ENCODE measurements at regions not wholly inside any gene's neighbourhood (a gene's known extent, or its start where the extent isn't known, plus 50 kb on each side); places are given as distances from the start of the nearest gene placed in this dataset.
"Not testable (repeated sequence)": the region's sequence is repeated elsewhere in the genome, so short reads cannot be mapped to it uniquely, and the experiment has no call there.

- Histone ChIP-seq H3K4me1 (ENCODE audit: control insufficient read depth, insufficient read depth, low read length) (no peaks in the 10 kb centered on the region), H3K9ac (ENCODE audit: low read length) (no peak overlapping the region), H3K36me3 (ENCODE audit: control insufficient read depth, insufficient read depth, low read length, severe bottlenecking) (no peaks in the 10 kb centered on the region), H3K4me3 (ENCODE audit: low read length) (no peak overlapping the region), H3K9me3 (ENCODE audit: control insufficient read depth, low read length) (no peaks in the 10 kb centered on the region), H3K27me3 (replicated peaks; ENCODE audit: control insufficient read depth, insufficient read depth, low read length) (no peaks in the 10 kb centered on the region)
- no peak for DNase-seq (ENCODE audit: low read depth)
These were observed 699.8 kb upstream of the GBE1 start for GRCh38 chr3:82461049-82461889.

GRCh38 chr3:82448320-82448719 is 686.9 kb upstream of the GBE1 start:
- DNase-seq (ENCODE audit: low read depth) = no peak
- no peaks in the 10 kb centered on the region for H3K36me3 ChIP-seq (ENCODE audit: control insufficient read depth, insufficient read depth, low read length, severe bottlenecking)
- no peak overlapping the region for H3K9ac ChIP-seq (ENCODE audit: low read length)

GRCh38 chr3:82428821-82429220 is 667.4 kb upstream of the GBE1 start:
- H3K9me3 ChIP-seq (ENCODE audit: control insufficient read depth, low read length); DNase-seq (ENCODE audit: low read depth); H3K27me3 ChIP-seq (replicated peaks; ENCODE audit: control insufficient read depth, insufficient read depth, low read length); H3K4me3 ChIP-seq (ENCODE audit: low read length); H3K36me3 ChIP-seq (ENCODE audit: control insufficient read depth, insufficient read depth, low read length, severe bottlenecking); H3K9ac ChIP-seq (ENCODE audit: low read length); H3K4me1 ChIP-seq (ENCODE audit: control insufficient read depth, insufficient read depth, low read length): not testable (repeated sequence)

More at GRCh38 chr3:82448320-82448719, 686.9 kb upstream of the GBE1 start:
- Histone ChIP-seq H3K27me3 (replicated peaks; ENCODE audit: control insufficient read depth, insufficient read depth, low read length) (no peaks in the 10 kb centered on the region), H3K4me1 (ENCODE audit: control insufficient read depth, insufficient read depth, low read length) (no peaks in the 10 kb centered on the region), H3K4me3 (ENCODE audit: low read length) (no peak overlapping the region), H3K9me3 (ENCODE audit: control insufficient read depth, low read length) (no peaks in the 10 kb centered on the region)

- Histone ChIP-seq H3K27me3 (replicated peaks; ENCODE audit: control insufficient read depth, insufficient read depth, low read length) (no peaks in the 10 kb centered on the region), H3K4me3 (ENCODE audit: low read length) (no peak overlapping the region), H3K4me1 (ENCODE audit: control insufficient read depth, insufficient read depth, low read length) (no peaks in the 10 kb centered on the region), H3K36me3 (ENCODE audit: control insufficient read depth, insufficient read depth, low read length, severe bottlenecking) (no peaks in the 10 kb centered on the region), H3K9ac (ENCODE audit: low read length) (no peak overlapping the region), H3K9me3 (ENCODE audit: control insufficient read depth, low read length) (no peaks in the 10 kb centered on the region)
- DNase-seq (ENCODE audit: low read depth) = no peak
These were observed 662.5 kb upstream of the GBE1 start for GRCh38 chr3:82424031-82424339.

GRCh38 chr3:82423268-82424030 is 662.0 kb upstream of the GBE1 start:
- no peaks in the 10 kb centered on the region for H3K36me3 ChIP-seq (ENCODE audit: control insufficient read depth, insufficient read depth, low read length, severe bottlenecking)
- H3K4me1 ChIP-seq (ENCODE audit: control insufficient read depth, insufficient read depth, low read length) = no peaks in the 10 kb centered on the region
- no peaks in the 10 kb centered on the region for H3K9me3 ChIP-seq (ENCODE audit: control insufficient read depth, low read length)
- no peak overlapping the region for H3K4me3 ChIP-seq (ENCODE audit: low read length)
- H3K27me3 ChIP-seq (replicated peaks; ENCODE audit: control insufficient read depth, insufficient read depth, low read length) = no peaks in the 10 kb centered on the region
- H3K9ac ChIP-seq (ENCODE audit: low read length) = no peak overlapping the region
- no peak for DNase-seq (ENCODE audit: low read depth)

- no peak overlapping the region for H3K4me3 ChIP-seq (ENCODE audit: low read length)
- no peak for DNase-seq (ENCODE audit: low read depth)
- no peaks in the 10 kb centered on the region for H3K9me3 ChIP-seq (ENCODE audit: control insufficient read depth, low read length)
- H3K4me1 ChIP-seq (ENCODE audit: control insufficient read depth, insufficient read depth, low read length) = no peaks in the 10 kb centered on the region
- H3K27me3 ChIP-seq (replicated peaks; ENCODE audit: control insufficient read depth, insufficient read depth, low read length) = no peaks in the 10 kb centered on the region
- no peak overlapping the region for H3K9ac ChIP-seq (ENCODE audit: low read length)
- no peaks in the 10 kb centered on the region for H3K36me3 ChIP-seq (ENCODE audit: control insufficient read depth, insufficient read depth, low read length, severe bottlenecking)
These were observed 655.4 kb upstream of the GBE1 start for GRCh38 chr3:82416830-82417229.

GRCh38 chr3:82416349-82416748 is 654.9 kb upstream of the GBE1 start:
- Histone ChIP-seq H3K9ac (ENCODE audit: low read length) (no peak overlapping the region), H3K9me3 (ENCODE audit: control insufficient read depth, low read length) (no peaks in the 10 kb centered on the region), H3K36me3 (ENCODE audit: control insufficient read depth, insufficient read depth, low read length, severe bottlenecking) (no peaks in the 10 kb centered on the region), H3K4me1 (ENCODE audit: control insufficient read depth, insufficient read depth, low read length) (no peaks in the 10 kb centered on the region), H3K27me3 (replicated peaks; ENCODE audit: control insufficient read depth, insufficient read depth, low read length) (no peaks in the 10 kb centered on the region), H3K4me3 (ENCODE audit: low read length) (no peak overlapping the region)
- DNase-seq (ENCODE audit: low read depth) = no peak

GRCh38 chr3:82413171-82413570 is 651.7 kb upstream of the GBE1 start:
- no peaks in the 10 kb centered on the region for H3K4me1 ChIP-seq (ENCODE audit: control insufficient read depth, insufficient read depth, low read length)
- H3K9ac ChIP-seq (ENCODE audit: low read length) = no peak overlapping the region
- H3K4me3 ChIP-seq (ENCODE audit: low read length) = no peak overlapping the region
- no peaks in the 10 kb centered on the region for H3K9me3 ChIP-seq (ENCODE audit: control insufficient read depth, low read length)
- H3K36me3 ChIP-seq (ENCODE audit: control insufficient read depth, insufficient read depth, low read length, severe bottlenecking) = no peaks in the 10 kb centered on the region
- DNase-seq (ENCODE audit: low read depth) = no peak
- H3K27me3 ChIP-seq (replicated peaks; ENCODE audit: control insufficient read depth, insufficient read depth, low read length) = no peaks in the 10 kb centered on the region

- Histone ChIP-seq H3K27me3 (replicated peaks; ENCODE audit: control insufficient read depth, insufficient read depth, low read length) (no peaks in the 10 kb centered on the region), H3K36me3 (ENCODE audit: control insufficient read depth, insufficient read depth, low read length, severe bottlenecking) (no peaks in the 10 kb centered on the region), H3K9ac (ENCODE audit: low read length) (no peak overlapping the region), H3K9me3 (ENCODE audit: control insufficient read depth, low read length) (no peaks in the 10 kb centered on the region), H3K4me3 (ENCODE audit: low read length) (no peak overlapping the region), H3K4me1 (ENCODE audit: control insufficient read depth, insufficient read depth, low read length) (no peaks in the 10 kb centered on the region)
- no peak for DNase-seq (ENCODE audit: low read depth)
These were observed 648.9 kb upstream of the GBE1 start for GRCh38 chr3:82410366-82410765.

- no peak for DNase-seq (ENCODE audit: low read depth)
- Histone ChIP-seq H3K27me3 (replicated peaks; ENCODE audit: control insufficient read depth, insufficient read depth, low read length) (no peaks in the 10 kb centered on the region), H3K36me3 (ENCODE audit: control insufficient read depth, insufficient read depth, low read length, severe bottlenecking) (no peaks in the 10 kb centered on the region), H3K9me3 (ENCODE audit: control insufficient read depth, low read length) (no peaks in the 10 kb centered on the region), H3K9ac (ENCODE audit: low read length) (no peak overlapping the region), H3K4me3 (ENCODE audit: low read length) (no peak overlapping the region), H3K4me1 (ENCODE audit: control insufficient read depth, insufficient read depth, low read length) (no peaks in the 10 kb centered on the region)
These were observed 648.4 kb upstream of the GBE1 start for GRCh38 chr3:82409842-82410241.

- DNase-seq (ENCODE audit: low read depth) = no peak
- Histone ChIP-seq H3K9me3 (ENCODE audit: control insufficient read depth, low read length) (no peaks in the 10 kb centered on the region), H3K9ac (ENCODE audit: low read length) (no peak overlapping the region), H3K4me1 (ENCODE audit: control insufficient read depth, insufficient read depth, low read length) (no peaks in the 10 kb centered on the region), H3K36me3 (ENCODE audit: control insufficient read depth, insufficient read depth, low read length, severe bottlenecking) (no peaks in the 10 kb centered on the region), H3K27me3 (replicated peaks; ENCODE audit: control insufficient read depth, insufficient read depth, low read length) (no peaks in the 10 kb centered on the region), H3K4me3 (ENCODE audit: low read length) (no peak overlapping the region)
These were observed 630.8 kb upstream of the GBE1 start for GRCh38 chr3:82392203-82392775.
